Endothelial cell of hepatic sinusoid (primary cell): ENCODE measurements at regions not wholly inside any gene's neighbourhood (a gene's known extent, or its start where the extent isn't known, plus 50 kb on each side); places are given as distances from the start of the nearest gene placed in this dataset.
"Not testable (repeated sequence)": the region's sequence is repeated elsewhere in the genome, so short reads cannot be mapped to it uniquely, and the experiment has no call there.

ENCODE experiments used
- in situ Hi-C: cut with HindIII; loops from 2 replicates; pipeline ENCODE4 v1.10.0; 2017; ENCODE audit warnings: low sequenced_read_pairs

DNA sequence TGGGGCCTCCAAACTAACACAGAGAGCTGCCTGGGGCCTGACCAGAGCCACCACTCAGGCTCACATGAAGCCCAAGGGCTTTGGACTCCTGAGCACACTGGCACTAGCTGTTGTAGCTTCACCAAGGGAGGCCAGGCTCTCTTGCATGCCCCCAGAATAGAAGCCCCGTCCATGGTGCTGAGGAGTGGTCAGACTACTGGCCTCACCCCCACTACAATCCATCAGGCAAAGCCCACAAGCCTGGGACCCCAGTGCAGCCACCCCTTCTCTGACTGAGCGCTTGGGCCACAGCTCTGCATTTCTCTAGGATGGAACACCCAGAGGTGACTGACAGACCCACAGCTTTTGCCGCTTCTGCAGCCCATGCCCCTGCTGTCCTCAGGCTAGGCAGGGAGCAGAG is 180.8 kb downstream of the PYDC2 start:
- in situ Hi-C loops = no loop called here

- in situ Hi-C loops = no loop called here
These were observed 183.3 kb downstream of the PYDC2 start for GRCh38 chr3:191644291-191644690.

DNA sequence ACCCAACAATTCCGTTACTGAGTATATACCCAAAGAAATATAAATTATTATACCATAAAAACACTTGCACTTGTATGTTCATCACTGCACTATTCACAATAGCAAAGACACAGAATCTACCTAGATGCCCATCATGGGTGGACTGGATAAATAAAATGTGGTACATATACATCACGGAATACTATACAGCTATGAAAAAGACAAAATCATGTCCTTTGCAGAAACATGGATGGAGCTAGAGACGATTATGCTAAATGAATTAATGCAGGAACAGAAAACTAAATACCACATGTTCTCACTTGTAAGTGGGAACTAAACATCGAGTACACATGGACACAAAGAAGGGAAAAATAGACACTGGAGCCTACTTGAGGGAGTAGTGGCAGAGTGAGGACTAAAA is 185.3 kb downstream of the PYDC2 start:
- in situ Hi-C loops = no loop called here

DNA sequence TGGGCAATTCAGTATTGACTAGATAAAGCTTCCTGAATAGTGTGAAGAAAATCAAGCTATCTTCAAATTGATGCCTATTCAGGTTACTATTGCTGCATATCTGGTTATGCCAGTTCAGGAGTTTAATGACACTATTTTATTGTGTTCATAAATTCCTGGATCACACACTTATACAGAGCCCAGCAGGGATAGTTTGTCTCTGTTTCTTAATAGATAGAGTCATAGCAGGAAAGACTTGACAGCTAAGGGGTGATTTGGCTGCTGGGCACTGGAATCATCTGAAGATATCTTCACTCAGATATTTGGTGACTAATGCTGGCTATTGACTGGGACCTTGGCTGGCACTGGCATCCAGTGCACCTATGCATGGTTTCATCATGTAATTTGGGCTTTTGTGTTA is 187.8 kb downstream of the PYDC2 start:
- in situ Hi-C loops = no loop called here

DNA sequence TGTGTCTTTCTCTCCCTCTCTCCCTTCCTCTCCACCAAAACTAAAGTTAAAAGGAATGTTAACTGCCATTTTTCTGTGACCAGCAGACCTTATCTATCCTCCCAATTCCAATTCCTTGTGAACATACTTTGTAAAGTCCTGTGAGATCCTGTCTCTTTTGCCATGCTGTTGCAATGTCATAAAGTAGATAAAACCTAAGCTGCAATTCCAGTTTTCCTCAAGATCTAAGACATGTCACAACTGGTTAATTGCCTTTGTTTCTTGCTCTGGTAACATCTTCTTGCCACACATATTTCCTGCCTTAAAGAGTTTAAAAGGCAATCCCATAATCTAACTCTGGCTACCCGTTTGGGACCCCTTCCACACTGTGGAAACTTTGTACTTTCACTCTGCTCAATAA is 188.7 kb downstream of the PYDC2 start:
- in situ Hi-C loops = no loop called here

GRCh38 chr3:191658781-191659419 is 197.9 kb downstream of the PYDC2 start:
- in situ Hi-C loops = not testable (repeated sequence)

GRCh38 chr3:191662150-191662549 is 201.2 kb downstream of the PYDC2 start:
- in situ Hi-C loops = not testable (repeated sequence)

GRCh38 chr3:191680989-191681597 is 220.1 kb downstream of the PYDC2 start:
- in situ Hi-C loops = no loop called here

- in situ Hi-C loops = no loop called here
These were observed 222.0 kb downstream of the PYDC2 start for GRCh38 chr3:191682961-191683360.

DNA sequence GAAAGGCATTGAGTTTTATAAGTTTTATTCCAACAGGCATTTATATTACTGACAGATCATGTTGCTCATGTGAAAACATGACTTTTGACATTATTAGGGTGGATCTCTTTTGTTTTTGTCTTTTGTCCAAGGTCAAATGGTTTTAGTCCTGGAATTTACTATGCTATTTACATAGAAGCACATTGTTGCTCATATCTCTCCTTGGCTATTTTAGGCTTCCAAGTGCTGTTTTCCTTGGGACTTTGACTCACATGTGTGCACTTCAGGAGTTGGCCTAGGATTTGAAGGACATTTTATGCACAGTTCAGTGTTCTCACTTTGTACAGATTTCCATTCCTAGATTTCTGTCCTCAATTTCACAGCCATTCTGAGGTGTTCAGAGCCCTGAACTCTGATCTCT is 225.7 kb downstream of the PYDC2 start:
- in situ Hi-C loops = no loop called here

DNA sequence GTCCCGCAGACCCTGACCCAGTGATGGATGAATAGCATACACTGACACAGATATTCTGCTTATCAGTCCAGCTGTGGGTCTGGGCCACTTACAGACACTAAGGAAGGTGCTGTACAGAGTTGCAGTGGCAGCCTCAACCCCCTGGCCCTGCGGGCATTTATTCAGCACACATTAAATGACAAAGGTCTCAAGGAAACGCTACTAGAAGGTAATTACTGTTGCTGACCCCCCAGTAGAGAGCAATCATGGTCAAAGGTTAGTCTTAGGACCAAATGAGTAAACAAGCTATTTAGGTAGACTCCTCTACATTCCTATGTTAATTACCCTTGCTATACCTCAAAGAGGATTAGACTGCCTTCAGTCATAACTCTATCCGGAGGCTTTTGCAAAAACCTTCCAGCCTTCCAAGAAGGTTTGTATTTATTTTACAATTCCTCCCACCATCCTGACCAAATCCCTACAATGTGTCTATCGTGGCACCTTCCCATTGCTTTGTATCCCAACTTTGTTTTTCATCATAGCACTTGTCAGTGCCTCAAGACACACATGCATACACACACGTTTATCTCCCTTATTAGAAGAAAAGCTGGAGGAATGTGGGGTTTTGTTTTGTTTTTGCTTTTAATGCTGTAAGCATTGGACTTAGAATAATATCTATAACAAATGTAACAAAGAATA is 227.9 kb downstream of the PYDC2 start:
- in situ Hi-C loops = no loop called here

- in situ Hi-C loops = not testable (repeated sequence)
These were observed 230.2 kb downstream of the PYDC2 start for GRCh38 chr3:191691184-191691583.

DNA sequence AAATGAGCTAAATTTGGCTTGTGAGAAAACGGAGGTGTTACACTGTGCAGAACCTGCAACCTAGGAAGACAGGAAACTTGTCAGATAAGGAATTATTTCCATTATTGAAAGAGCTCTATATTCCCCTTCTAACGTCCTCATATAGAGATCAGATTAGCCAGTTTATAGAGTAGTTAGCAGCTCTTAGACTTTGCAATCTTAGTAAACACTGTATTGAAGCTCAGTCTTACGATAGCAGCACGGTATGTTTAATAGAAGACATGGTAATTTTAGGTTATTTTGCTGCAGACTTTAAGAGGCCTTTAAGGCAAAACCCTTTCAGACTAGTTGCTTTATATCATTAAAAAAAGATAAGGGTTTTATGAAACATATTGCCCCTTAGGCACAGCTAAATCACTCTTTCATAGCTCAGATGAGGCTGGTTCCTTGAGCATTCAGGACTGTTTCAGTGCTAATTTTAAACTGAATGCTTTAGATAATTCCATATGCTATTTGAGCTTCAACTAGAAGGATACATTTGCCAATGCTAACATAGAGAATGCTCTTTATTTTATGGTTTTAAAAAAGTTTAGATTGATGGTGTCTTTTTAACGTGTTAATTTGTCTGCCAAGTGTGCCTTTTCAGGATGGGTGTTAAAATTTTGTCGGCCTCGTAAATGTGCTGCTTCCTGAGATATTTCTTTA is 234.3 kb downstream of the PYDC2 start:
- in situ Hi-C loops = no loop called here

DNA sequence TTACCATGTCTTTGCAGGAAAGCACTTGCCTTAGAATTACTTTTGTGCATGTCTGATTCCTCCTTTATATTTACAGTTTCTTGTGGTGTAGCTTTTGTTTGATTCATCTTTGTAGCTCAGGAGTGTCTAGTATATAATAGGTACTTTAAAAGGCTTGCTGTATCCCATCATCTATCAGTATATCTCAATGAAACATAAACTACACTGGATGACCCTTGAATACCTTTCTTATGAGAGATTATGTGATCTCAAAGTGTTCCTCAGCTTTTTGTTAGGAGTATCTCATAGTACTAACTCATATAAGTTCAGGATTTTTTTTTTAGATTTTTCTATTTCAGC is 234.8 kb downstream of the PYDC2 start:
- in situ Hi-C loops = no loop called here

- in situ Hi-C loops = no loop called here
These were observed 235.4 kb downstream of the PYDC2 start for GRCh38 chr3:191696348-191696747.

GRCh38 chr3:191699546-191699945 is 238.6 kb downstream of the PYDC2 start:
- in situ Hi-C loops = no loop called here

GRCh38 chr3:191702121-191702520 is 241.2 kb downstream of the PYDC2 start:
- in situ Hi-C loops = no loop called here

DNA sequence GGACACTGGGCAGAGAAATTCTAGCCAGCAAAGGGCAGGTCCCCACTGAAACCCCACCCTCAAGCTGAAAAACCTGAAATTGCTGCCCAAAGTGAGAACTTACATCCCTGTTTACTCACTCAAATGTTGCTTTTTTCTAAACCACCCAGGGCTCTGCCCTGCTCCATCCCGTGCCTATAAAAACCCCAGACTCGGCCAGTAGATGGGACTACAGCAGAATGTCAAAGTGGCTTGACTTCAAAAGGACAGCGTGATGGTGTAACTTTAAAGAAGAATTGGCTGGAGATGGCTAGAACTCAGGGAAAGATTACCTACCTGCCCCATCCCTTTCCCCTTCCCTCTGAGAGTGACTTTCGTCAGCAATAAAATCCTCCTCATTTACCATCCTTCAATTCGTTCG is 246.9 kb downstream of the PYDC2 start:
- in situ Hi-C loops = no loop called here

- in situ Hi-C loops = no loop called here
These were observed 254.6 kb downstream of the PYDC2 start for GRCh38 chr3:191715585-191715984.

DNA sequence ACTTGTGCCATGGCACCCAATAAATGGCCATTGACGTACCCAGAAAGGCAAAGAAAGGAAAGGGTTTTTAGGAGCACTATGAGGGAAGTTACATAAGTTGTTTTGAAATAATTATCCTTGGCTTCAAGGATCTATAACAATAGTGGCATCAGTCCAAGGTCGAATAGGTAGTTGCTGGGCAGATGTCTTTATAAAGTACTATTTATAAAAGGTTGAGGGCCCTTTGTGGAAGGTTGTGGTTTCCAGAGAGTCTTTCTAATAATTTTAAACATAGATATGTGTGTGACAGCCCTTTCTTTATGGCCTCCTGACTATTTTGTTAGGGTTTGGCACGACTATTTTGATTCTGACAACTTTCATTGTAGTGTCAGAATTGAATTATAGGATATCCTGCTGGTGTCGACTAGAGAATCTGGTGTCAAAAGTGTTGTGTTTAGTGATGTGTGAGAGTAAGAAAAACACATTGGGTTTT is 260.5 kb downstream of the PYDC2 start:
- in situ Hi-C loops = no loop called here

DNA sequence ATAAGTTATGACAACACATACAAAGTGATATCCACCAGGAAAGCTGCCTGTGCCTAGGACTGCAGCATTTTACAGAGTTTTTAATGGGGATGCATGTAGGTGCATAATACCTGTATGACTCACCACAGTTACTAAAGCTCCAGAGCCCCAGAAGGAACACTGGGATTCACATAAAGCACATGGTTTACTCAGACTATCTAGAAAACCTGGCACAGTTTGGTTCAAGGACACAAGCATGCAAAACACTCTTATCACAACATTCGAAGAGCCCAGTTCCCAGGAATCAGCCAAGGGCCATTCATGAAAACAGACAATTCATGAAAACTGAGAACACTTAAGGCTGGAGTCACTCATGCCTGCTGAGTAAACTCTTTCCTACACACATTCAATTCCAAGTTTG is 261.0 kb downstream of the PYDC2 start:
- in situ Hi-C loops = no loop called here

DNA sequence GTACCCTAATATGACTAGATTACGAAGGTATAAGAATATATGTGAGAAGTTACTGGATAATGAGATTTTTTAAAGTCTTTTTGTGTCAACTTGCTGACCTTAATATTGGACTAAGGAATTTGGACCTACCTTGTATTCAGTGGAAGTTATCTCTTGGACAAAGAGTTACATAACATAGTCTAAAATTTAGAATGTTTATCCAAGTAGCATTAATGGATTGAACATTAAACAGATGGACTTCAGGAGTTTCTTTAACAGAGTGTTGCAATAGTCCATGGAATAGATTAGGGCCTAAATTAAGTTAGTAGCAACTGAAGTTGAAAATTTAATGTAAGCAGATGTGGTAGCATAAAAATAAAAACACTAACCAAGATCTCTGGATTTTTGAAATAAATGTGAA is 266.4 kb downstream of the PYDC2 start:
- in situ Hi-C loops = no loop called here
